IMR-90 (cell line): ENCODE measurements at regions not wholly inside any gene's neighbourhood (a gene's known extent, or its start where the extent isn't known, plus 50 kb on each side); places are given as distances from the start of the nearest gene placed in this dataset.

ENCODE experiments used
- ATAC-seq: fragments of 200-7000 bp; cut with Tn5 transposase; 2 replicates; pipeline ENCODE4 v1.9.1; 2020; ENCODE audit warnings: low read depth, mild to moderate bottlenecking, moderate library complexity
- BruUV-seq: library from RNA; stranded (reverse); fragments of 400-500 nt; replicated peaks from 2 replicates; lab custom pipeline; 2021; lab: Mats Ljungman, UMichigan
- CTCF ChIA-PET: fragments of 300-600 bp; formaldehyde crosslinking; extraction: SDS; loops from one replicate; lab custom pipeline; 2021; ENCODE audit warnings: antibody characterized with exemption; lab: Yijun Ruan, JAX
- POLR2A ChIA-PET: fragments of 300-600 bp; sonication (Branson Sonifier 250); formaldehyde crosslinking; loops from one replicate; lab custom pipeline; 2022; ENCODE audit warnings: antibody characterized with exemption; ENCODE audit not compliant: unreplicated experiment; lab: Charles Lee
- DNase-seq: peaks from one replicate; pipeline ENCODE4 v3.0.0; 2013
- H2AFZ ChIP-seq: replicated peaks from 2 replicates; pipeline ENCODE3; 2013; ENCODE audit warnings: low read length, mild to moderate bottlenecking; ENCODE audit not compliant: poor library complexity
- H2AK5ac ChIP-seq: 2 replicates; pipeline ENCODE4 v1.6.1; 2013; ENCODE audit warnings: low read depth, low read length, inconsistent platforms
- H2AK9ac ChIP-seq: replicated peaks from 2 replicates; pipeline ENCODE3; 2013; ENCODE audit warnings: mild to moderate bottlenecking, low read depth, low read length, moderate library complexity; ENCODE audit not compliant: poor library complexity
- H2BK120ac ChIP-seq: 2 replicates; pipeline ENCODE4 v1.6.1; 2013; ENCODE audit warnings: low read depth, low read length, inconsistent platforms
- H2BK15ac ChIP-seq: 3 replicates; pipeline ENCODE4 v1.6.1; 2013; ENCODE audit warnings: low read depth, low read length, inconsistent platforms
- H2BK20ac ChIP-seq: 2 replicates; pipeline ENCODE4 v1.6.1; 2013; ENCODE audit warnings: low read depth, mild to moderate bottlenecking, inconsistent platforms, low read length, moderate library complexity
- H2BK5ac ChIP-seq: 2 replicates; pipeline ENCODE4 v1.6.1; 2013; ENCODE audit warnings: mild to moderate bottlenecking, low read depth, low read length, inconsistent platforms; ENCODE audit not compliant: poor library complexity, severe bottlenecking
- H3K14ac ChIP-seq: replicated peaks from 2 replicates; pipeline ENCODE4 v1.6.1; 2013; ENCODE audit warnings: low read depth, low read length, inconsistent platforms
- H3K18ac ChIP-seq: 2 replicates; pipeline ENCODE4 v1.6.1; 2013; ENCODE audit warnings: low read depth, low read length, control low read depth
- H3K23ac ChIP-seq: 2 replicates; pipeline ENCODE4 v1.6.1; 2013; ENCODE audit warnings: low read depth, low read length, inconsistent platforms
- H3K27ac ChIP-seq: 2 replicates; pipeline ENCODE4 v1.5.1; 2013; ENCODE audit warnings: mild to moderate bottlenecking, control low read depth, low read length; ENCODE audit not compliant: insufficient read depth
- H3K27me3 ChIP-seq: 2 replicates; pipeline ENCODE4 v1.6.1; 2013; ENCODE audit warnings: low read length; ENCODE audit not compliant: control insufficient read depth, insufficient read depth
- H3K36me3 ChIP-seq: 2 replicates; pipeline ENCODE4 v1.6.1; 2013; ENCODE audit warnings: low read length, mixed read lengths; ENCODE audit not compliant: control insufficient read depth, insufficient read depth
- H3K4ac ChIP-seq: 2 replicates; pipeline ENCODE4 v1.6.1; 2013; ENCODE audit warnings: low read depth, low read length, inconsistent platforms
- H3K4me1 ChIP-seq: 2 replicates; pipeline ENCODE4 v1.6.1; 2013; ENCODE audit warnings: low read length, mixed read lengths; ENCODE audit not compliant: control insufficient read depth, insufficient read depth
- H3K4me2 ChIP-seq: 2 replicates; pipeline ENCODE4 v1.6.1; 2013; ENCODE audit warnings: low read depth, mild to moderate bottlenecking, control low read depth, low read length, moderate library complexity
- H3K4me3 ChIP-seq: 2 replicates; pipeline ENCODE4 v1.5.1; 2013; ENCODE audit warnings: low read depth, mild to moderate bottlenecking, control low read depth, low read length, moderate library complexity; ENCODE audit not compliant: insufficient read depth
- H3K56ac ChIP-seq: 2 replicates; pipeline ENCODE4 v1.6.1; 2013; ENCODE audit warnings: low read length, inconsistent platforms; ENCODE audit not compliant: insufficient read depth; ENCODE audit errors: extremely low read depth
- H3K79me1 ChIP-seq, 2 experiments: 2 replicates each; pipeline ENCODE4 v1.6.1; 2013; ENCODE audit warnings: low read length in 2 of 2, inconsistent platforms in 1 of 2, low read depth in 1 of 2
- H3K9ac ChIP-seq: 2 replicates; pipeline ENCODE4 v1.6.1; 2013; ENCODE audit warnings: low read depth, low read length, control low read depth
- H3K9me1 ChIP-seq: 2 replicates; pipeline ENCODE4 v1.6.1; 2013; ENCODE audit warnings: low read length, inconsistent platforms; ENCODE audit not compliant: insufficient read depth
- H3K9me3 ChIP-seq: 2 replicates; pipeline ENCODE4 v1.6.1; 2013; ENCODE audit warnings: low read length; ENCODE audit not compliant: control insufficient read depth, insufficient read depth
- H4K20me1 ChIP-seq: 2 replicates; pipeline ENCODE4 v1.6.1; 2013; ENCODE audit warnings: low read length, inconsistent platforms; ENCODE audit not compliant: insufficient read depth
- H4K5ac ChIP-seq: 2 replicates; pipeline ENCODE4 v1.6.1; 2013; ENCODE audit warnings: mild to moderate bottlenecking, low read depth, low read length, control low read depth
- H4K8ac ChIP-seq, 2 experiments: 2 replicates each; pipeline ENCODE4 v1.6.1; 2013; ENCODE audit warnings: low read depth in 2 of 2, low read length in 2 of 2, control low read depth in 1 of 2, inconsistent platforms in 1 of 2
- H4K91ac ChIP-seq: 2 replicates; pipeline ENCODE4 v1.6.1; 2013; ENCODE audit warnings: low read depth, low read length, inconsistent platforms; ENCODE audit not compliant: insufficient read depth
- BHLHE40 ChIP-seq: fragments of 150-350 bp; IDR thresholded peaks from 2 replicates; pipeline ENCODE4 v1.6.1; 2016; ENCODE audit warnings: mild to moderate bottlenecking, low read depth, low read length
- CEBPB ChIP-seq: IDR thresholded peaks from 2 replicates; pipeline ENCODE4 v1.6.1; 2012; ENCODE audit warnings: low read depth, low read length, improper control_type of control experiment
- NFE2L2 ChIP-seq: fragments of 150-350 bp; IDR thresholded peaks from 2 replicates; pipeline ENCODE4 v1.6.1; 2016; ENCODE audit warnings: low read depth, mild to moderate bottlenecking, low read length
- RAD21 ChIP-seq: IDR thresholded peaks from 2 replicates; pipeline ENCODE4 v1.6.1; 2012; ENCODE audit warnings: low read length, improper control_type of control experiment
- SMC3 ChIP-seq: fragments of 150-350 bp; IDR thresholded peaks from 2 replicates; pipeline ENCODE4 v1.6.1; 2016; ENCODE audit warnings: low read depth, mild to moderate bottlenecking, antibody characterized with exemption, low read length, moderate library complexity
- WGBS, 2 experiments: methylation state at CpG; one replicate each; pipeline versions ENCODE4 v1.1.5 to v1.1.7; 2013; ENCODE audit warnings: missing lambda C conversion rate in 2 of 2; ENCODE audit not compliant: insufficient read length in 1 of 2; ENCODE audit errors: extremely low coverage in 2 of 2; 5-methylcytosine and 5-hydroxymethylcytosine counted together
- dilution Hi-C: fragments of 300-500 bp; cut with HindIII; formaldehyde crosslinking; loops from one replicate; pipeline ENCODE4 v1.14.3; 2018; ENCODE audit warnings: low sequenced_read_pairs; ENCODE audit not compliant: unreplicated experiment
- in situ Hi-C: fragments of 300-500 bp; cut with MboI; formaldehyde crosslinking; loops from 3 replicates; pipeline ENCODE4 v1.14.3; 2019; ENCODE audit warnings: low sequenced_read_pairs, inconsistent platforms, mixed read lengths
- intact Hi-C: fragments of 100-400 bp; cut with micrococcal nuclease; formaldehyde crosslinking; loops from 2 replicates; pipeline ENCODE4 v1.10.0; 2022

GRCh38 chr9:126085170-126085569, 241.5 kb upstream of the MVB12B start:
- Histone ChIP-seq H3K79me1 (no peaks in the 10 kb centered on the region), H3K9me3 (no peaks in the 10 kb centered on the region), H3K9ac (no peak overlapping the region), H2AK5ac (no peak overlapping the region), H3K4ac (no peak overlapping the region), H3K14ac (no peak overlapping the region), H3K4me2 (no peak overlapping the region), H3K4me1 (no peaks in the 10 kb centered on the region), H3K18ac (no peak overlapping the region), H2BK15ac (no peak overlapping the region), H2AK9ac (no peak overlapping the region), H4K8ac (no peak overlapping the region), H4K5ac (no peak overlapping the region), H4K91ac (no peak overlapping the region), H2BK20ac (no peak overlapping the region), H2BK120ac (no peak overlapping the region), H3K27ac (no peak overlapping the region), H3K4me3 (no peak overlapping the region), H3K27me3 (peaks cover 2% of the 10 kb centered on the region; the same call in 1 of the 2 replicates), H3K36me3 (no peaks in the 10 kb centered on the region), H2BK5ac (no peak overlapping the region), H3K23ac (no peak overlapping the region), H4K20me1 (no peaks in the 10 kb centered on the region), H3K9me1 (no peaks in the 10 kb centered on the region), H2AFZ (no peak overlapping the region), H3K56ac (no peak overlapping the region)
- WGBS, 2 experiments: no CpG with 5 or more reads among the region's 2 CpGs
- in situ Hi-C loops (no loop called here), dilution Hi-C loops (no loop called here), intact Hi-C loops (no loop called here)
- DNase-seq (no peak), ATAC-seq (no peak)
- BruUV-seq: no TSS peak
- CTCF ChIA-PET: no interaction called here
- POLR2A ChIA-PET: no interaction called here
- TF ChIP-seq BHLHE40 (no peak), CEBPB (no peak), NFE2L2 (no peak), SMC3 (no peak), RAD21 (no peak)
